NCI-H345 (cell line): ENCODE measurements at regions not wholly inside any gene's neighbourhood (a gene's known extent, or its start where the extent isn't known, plus 50 kb on each side); places are given as distances from the start of the nearest gene placed in this dataset.
A peak's percentile ranks its signal among the peaks of the same experiment; 100 is the strongest.
"Not testable (repeated sequence)": the region's sequence is repeated elsewhere in the genome, so short reads cannot be mapped to it uniquely, and the experiment has no call there.

Source experiments
- DNase-seq: peaks from one replicate; lab custom pipeline; 2025; lab: John Stamatoyannopoulos, UW

DNA sequence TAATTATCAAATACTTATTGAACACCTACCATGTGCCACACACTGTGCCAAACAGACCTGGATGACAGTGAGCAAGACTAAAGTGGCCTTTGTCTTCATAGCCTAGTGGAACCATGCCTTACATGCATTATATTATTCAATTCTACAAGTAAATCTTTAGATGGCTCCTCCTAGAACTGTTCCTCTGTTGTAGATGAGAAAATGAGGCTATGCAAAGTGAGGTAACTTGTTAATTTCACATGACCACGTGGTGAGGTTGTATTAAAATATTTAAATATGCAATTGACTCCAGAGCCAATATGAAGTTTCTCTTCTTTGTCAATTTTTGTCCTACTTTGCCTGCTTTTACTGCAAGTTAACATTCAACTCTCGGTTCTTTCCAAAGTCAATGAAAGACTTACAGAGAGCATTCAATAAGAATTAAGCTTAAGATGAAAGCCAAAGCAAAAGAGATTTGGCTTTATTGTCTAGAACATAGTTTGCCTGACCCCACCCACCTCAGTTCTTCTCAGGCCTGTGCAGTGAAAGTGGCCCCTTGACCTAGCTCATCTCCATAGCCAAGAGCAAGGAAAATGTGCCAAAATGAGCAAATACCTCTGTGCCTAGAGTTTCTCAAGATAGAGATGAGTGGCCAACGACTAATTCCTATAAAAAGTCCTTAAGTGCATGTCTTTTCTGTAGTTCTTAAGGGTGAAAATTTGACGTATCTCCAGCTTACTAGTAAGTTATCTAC is 263.2 kb upstream of the NFIA start:
- DNase-seq, result no peak

DNA sequence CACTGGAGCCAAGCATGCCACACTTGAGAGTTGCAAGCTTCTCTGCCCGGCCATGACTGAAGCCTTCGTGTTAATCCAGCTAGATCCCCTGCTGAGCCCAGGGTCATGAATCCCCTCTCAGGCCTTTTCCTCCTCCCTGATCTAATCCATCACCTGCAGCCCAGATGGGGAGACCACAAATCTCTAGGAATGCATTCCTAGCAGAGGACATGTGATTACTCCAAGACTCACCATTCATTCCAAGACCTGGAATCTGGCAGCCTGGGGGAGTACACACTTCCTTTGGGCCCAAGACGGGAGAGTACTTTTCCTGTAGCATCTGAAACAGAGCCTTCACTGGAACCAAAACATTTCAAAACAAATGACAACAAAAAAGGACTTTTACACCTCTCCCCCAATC is 269.3 kb upstream of the NFIA start:
- no peak for DNase-seq

DNA sequence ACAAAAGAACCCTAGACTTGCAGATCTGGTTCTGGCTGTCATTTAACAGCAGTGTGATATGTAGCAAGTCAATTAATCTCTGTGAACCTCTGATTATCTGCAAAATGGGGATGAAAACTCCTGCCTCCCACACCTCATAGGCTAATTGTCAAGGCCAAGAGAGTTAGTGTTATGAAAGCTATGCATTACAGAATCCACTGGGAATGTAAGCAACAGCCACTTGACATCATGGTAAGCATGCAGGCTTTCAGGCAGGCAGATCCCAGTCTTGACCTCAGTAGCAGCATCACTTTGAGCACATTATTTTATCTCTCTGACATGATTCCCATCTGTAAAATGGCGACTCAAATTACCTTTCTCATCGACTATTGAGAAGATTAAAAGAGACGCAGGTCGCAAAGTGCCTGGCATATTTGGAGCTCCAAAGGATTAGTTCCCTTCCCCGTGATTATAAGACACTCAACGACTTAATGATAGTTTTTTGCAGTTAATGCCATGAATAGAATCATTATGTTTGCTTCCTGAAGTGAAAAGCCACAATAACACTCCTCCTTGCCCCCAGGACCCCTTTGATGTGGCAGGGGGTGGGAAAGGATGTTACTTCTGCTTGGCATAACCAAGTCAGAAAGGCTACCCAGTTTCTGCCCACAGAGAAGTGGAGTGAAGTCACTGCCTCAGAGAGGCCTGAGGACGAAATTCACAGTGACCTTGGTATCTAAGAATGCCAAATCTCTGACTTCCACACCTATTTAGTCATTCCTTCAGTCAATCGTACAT is 273.0 kb upstream of the NFIA start:
- no peak for DNase-seq

DNA sequence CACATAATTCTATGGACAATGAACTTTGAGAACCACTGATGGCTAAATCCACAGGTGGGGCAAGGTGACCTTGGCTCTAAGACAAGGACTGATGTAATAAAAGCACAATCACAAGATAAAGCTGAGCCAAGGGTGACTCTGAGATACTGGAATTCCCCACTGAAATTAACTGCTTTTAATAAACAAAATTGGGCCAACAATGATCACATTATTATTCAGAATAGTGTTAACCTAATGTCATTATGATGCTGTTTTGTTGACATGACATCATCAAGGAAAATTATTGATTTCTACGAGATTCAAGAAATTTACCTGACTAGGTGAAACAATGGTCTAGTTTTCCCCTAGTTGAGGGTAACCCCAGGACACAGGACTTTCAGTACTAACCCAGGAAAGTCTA is 273.7 kb upstream of the NFIA start:
- DNase-seq, result no peak

DNA sequence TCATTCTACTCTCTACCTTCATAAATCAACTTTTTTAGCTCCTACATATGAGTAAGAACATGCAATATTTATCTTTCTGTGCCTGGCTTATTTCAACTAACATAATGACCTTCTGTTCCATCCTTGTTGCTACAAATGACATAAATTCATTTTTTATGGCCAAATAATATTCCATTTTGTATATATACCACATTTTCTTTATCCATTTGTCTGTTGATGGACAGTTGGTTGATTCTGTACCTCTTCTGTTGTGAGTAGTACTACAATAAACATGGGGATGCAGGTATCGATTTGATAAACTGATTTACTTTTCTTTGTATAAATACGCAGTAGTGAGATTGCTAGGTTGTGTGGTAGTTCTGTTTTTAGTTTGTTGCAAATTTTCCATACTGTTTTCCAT is 279.5 kb upstream of the NFIA start:
- no peak for DNase-seq

DNA sequence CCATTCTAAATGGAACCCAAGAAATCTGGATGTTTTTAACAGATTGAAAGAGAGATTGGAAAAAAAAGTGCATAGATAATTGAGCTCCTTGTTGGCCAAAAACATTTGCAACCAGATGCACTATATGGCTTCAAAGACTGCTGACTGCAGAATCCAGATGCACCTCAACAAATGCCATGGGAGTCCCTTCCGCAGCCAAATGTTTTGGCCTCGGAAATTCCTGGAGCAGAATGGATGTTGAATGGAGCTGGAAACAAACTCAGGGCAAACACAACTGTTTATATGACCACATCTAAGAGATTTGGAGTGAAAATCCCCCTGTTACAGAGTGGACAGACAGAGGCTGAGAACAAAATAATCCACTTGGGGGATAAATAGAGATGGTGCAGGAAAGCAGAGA is 285.0 kb upstream of the NFIA start:
- no peak for DNase-seq

DNA sequence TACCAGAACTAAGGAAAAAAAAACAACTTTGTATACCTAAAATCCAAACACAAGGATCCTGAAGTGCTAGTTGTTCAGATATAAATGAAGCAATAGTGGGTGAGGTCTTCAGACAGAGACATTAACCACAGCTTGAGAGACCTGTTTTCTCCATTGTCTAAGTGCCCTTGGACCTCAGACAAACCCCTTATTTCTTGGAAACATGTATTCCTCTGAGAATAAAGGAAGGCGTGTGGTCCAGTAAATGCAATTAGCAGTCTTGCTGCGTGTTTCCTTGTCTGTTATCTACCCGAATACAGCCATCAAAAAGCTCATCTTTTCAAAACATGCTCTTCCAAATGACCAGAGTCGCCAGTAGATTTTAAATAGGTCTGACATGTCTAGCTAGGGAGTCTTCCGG is 291.1 kb upstream of the NFIA start:
- DNase-seq, result no peak

DNA sequence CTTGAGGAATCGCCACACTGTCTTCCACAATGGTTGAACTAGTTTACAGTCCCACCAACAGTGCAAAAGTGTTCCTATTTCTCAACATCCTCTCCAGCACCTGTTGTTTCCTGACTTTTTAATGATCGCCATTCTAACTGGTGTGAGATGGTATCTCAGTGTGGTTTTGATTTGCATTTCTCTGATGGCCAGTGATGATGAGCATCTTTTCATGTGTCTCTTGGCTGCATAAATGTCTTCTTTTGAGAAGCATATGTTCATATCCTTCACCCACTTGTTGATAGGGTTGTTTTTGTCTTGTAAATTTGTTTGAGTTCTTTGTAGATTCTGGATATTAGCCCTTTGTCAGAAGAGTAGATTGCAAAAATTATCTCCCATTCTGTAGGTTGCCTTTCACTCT is 309.3 kb upstream of the NFIA start:
- not testable (repeated sequence) for DNase-seq

DNA sequence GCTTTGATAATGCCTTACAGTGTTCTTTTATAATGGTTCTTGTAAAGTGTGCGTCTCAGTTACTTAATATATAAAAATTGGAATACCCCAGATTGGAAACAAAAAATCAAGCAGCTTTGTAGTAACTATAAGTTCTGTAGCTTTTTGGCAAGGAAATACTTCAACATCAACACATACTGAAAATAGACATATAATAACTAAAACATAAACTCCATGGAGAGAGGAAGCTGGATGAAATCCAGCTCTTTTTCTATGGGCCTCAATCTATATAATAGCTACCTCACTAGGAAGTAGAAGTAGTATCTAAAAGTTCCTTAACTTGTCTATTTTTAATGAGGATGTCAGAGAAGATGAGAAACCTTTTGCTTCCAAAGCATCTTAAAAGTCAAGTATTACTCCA is 313.3 kb upstream of the NFIA start:
- DNase-seq, result no peak

DNA sequence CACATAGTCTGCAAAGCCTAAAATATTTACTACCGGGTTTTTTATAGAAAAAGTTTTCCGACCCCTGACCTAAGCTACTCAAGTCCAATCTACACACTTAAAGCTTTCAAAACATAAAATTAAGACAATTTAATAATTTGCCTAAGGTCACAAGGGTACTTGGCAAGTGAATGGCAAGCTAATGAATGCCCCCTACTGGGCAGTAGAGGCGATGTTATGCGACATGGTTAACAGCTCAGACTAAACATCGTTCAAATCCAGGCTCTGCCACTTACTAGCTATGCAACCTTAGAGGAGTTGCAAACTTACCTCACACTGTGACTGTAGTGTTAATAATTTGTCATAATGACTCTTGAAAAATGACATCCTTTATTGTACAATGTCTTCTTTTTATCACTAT is 317.2 kb upstream of the NFIA start:
- peak; percentile 29 for DNase-seq

DNA sequence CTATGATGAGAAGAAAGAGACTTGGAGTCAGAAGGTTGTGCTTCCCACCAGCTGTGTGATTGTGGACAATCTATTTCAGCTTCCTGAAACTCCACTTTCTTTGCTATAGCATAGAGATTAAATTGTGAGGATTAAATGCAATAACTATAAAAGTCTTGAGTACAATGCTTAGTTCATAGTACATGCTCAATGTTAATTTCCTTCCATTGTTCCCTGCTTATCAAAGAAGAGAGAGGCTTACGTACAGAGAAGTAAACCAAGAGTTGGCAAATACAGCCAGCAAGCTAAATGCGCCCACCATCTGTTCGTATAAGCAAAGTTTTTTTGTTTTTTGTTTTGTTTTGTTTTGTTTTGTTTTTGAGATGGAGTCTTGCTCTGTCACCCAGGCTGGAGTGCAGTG is 317.9 kb upstream of the NFIA start:
- DNase-seq, result no peak

DNA sequence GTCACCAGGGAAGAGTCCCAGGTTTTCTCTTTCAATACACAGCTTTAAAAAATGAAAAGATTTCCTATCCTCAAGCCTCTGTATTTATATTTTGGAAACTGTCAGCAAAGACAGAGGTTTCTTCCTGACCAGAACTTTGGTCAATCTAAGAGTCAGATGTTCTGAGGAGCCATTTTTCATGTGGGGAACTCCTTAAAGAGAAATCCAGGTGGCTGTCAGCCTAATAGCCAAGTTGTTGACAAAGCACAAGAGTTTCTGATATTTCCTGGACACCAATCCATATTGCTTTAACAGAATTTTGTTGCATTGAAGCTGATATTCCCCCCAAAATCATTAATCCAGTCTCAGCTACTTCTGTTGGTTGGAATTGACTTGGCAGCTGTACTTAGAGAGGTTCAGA is 318.6 kb upstream of the NFIA start:
- DNase-seq, result no peak

DNA sequence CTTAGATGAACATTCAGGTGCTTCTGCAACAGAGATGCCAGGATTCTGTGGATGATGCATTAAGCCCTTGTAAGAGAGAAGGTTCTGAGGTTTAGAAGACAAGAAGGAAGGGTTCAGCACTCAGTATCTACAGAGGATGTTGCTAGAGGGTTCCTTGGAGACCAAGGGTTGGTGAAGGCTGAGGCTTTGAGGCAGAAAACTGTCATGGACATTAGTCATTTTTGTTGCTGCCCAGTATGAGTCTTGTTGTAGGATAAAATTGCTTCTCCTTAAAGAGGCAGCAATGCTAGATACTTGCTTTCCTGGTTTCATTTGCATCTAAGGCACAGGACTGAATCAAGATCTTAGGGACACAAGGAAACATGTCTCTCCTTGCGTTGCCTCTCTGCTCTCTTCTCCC is 319.4 kb upstream of the NFIA start:
- no peak for DNase-seq

DNA sequence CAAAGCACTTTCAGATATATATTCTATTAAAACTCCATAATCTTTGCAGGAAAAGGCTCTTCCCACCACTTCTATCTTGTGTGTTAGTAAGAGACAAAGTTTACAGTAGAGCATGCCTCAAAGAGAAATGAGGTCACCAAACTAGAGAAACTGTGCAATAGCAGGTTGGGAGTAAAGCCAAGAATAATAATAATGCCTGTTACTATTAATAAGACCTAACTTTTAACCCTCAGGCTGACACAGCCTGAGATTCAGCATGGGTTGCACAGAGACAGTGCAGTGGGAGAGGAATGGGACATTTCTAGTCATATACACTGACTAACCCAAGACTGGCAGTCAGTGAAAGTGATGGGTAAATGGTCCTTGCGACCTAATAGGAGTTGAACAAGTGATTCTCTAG is 320.2 kb upstream of the NFIA start:
- DNase-seq, result no peak

DNA sequence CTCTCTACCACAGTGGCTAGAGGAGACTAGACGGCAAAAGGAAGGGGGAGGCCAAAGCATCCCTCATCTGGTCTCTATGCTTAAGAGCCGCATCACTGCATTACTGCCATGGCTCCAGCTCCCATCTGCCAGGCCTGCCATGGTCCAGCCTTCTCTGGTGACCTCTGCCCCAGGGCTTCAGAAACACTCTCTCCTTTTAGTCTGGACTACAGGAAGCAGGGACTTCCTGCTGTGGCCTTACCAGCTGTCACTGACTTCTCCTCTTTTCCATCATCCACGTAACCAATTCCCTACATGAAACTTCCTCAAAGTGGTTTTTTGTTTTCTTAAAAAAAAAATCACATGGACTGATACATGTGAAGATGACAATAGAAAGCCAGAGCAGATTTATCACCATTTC is 323.1 kb upstream of the NFIA start:
- no peak for DNase-seq

DNA sequence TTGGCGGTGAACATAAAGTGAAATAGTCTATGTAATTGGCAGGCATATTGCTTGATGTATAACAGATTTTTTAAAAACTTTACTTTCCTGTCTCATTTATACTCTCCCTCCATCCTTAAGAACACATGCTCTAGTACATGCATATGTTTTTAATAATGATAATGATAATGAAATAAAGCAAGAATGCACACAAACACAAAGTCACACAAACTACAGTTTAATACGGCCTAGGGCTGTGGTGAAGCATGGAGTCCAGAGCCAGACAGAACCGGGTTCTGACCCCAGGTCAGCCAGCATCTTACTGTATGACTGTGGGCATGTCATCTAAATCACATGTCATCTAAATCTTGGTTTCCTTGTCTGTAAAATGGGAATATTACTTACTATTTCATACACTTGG is 324.9 kb upstream of the NFIA start:
- no peak for DNase-seq

DNA sequence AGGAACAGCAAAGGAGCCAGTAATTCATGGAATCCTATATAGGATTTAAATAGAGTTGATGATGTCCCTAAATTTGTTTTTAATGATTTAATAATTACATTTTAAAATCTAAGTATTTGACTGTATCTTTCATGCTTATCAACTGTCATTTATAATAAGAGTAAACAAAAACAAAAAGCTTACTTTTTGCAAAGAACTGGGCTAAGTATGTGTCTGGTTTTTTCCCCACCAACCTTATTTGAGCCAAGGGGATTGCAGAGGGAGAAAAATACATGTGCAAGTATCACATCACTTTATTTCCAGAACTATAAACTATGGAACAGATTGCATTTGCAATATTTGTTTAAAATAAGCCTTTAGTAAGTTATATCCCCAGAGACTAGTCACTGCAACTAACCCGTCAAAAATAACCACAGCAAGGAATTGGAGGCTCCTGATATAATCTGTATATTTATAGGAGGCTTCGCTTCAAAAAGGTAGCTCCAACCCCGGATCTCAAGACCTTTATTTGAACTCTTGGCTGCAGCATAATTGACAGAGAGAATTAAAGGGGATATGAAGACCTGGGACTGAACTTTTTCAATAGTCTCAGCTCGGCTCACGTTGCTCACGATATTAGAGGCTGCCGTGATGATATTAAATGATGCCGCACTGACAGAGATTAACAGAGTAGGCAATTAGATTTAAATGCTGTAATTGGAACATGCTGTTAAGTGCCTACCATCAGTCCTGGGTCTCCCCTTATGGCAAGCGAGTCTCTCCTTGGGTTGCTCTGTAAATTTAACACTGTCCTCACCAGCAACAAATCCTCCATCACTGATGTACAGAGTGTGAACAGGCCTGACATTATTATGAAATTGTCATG is 329.1 kb upstream of the NFIA start:
- no peak for DNase-seq

DNA sequence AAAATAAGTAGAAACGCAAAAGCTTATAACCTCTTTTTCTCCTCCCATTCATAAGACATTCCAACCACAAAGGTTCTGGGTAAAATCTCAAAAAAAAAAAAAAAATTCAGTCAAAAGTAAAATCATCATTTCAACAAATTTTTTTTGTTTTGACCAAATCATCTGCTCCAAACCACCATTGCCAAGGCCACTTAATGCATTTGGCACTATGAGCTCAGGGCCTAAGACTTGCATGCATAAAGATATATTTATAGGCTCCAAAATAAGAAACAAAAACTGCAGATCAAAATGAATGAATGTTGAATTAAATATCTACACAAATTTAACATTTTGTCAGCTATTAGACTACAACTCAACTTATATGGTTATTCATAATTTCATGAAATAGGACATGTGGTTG is 331.1 kb upstream of the NFIA start:
- no peak for DNase-seq

DNA sequence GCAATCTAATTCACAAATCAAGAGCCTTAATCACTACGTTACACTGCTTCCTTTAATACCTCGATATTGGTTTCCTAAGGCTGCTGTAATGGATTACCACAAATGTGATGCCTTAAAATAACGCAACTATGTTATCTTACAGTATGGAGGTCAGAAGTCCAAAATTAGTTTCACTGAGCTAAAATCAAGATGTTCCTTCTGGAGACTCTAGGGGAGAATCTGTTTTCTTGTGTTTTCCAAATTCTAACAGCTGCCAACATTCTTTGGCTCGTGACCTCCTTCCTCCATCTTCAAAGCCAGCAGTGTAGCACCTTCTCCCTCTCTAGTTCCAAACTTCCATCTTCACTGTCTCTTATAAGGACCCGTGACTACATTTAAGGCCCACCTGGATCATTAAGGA is 335.0 kb upstream of the NFIA start:
- no peak for DNase-seq

DNA sequence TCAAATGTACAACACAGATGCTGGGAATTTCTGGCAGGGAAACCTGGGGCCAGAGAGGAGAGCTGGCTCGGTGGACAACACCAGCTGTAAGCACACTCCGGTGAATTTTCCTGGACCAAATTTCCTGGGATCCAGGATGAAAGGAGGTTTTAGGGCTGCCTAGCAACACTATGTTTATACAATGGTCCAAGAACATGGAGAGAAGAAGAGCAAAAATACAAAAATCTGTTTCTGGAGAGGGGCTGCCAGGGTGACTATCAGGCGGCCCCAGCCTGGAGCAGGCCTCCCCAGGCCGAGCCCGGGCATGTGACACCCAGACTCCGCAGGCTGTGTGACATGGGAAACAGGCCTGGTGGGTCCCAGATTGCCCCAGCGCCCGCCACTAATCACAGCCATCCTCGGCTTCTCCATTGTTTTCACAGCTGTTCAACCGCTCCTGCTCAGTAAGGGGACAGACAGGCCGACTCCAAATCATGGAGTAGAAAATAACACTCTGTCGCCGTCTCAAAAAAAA is 336.0 kb upstream of the NFIA start:
- DNase-seq, result peak; percentile 9

DNA sequence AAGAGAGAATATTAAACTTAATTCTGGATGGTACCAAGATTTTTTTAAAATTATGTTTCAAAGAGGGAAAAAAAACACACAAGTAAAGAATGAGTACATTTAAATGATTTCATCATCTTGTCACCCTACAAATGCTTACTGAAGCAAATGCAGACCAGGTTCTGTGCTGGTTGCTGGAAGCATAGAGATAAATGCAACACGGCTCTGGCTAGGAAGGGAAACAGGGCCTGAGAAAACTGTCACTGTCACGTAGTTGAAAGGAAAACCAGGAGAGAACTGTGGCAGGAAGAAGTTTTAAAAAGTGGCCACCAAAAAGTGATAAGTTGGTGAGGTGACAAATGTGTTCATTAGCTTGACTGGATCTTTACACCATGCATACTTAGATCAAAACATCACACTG is 336.9 kb upstream of the NFIA start:
- no peak for DNase-seq

DNA sequence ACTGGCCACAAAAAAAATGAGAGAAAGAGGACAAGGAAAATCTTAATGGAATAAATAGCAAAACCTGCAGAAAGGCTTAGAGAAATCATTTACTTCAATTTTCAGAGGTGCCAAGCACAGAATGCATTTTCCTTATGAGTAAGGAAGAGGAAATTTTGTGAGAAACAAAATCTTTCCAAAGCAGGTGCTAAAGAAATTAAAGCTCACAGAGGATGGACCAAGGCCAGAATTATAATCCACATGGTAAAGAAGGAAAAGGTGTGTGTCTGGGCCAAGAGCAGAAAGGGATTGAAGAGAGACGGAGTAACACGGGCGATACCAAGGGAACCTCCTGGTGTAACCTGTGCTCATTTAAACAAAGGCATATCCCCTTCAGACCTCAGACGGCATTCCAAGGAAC is 340.0 kb upstream of the NFIA start:
- DNase-seq, result no peak

DNA sequence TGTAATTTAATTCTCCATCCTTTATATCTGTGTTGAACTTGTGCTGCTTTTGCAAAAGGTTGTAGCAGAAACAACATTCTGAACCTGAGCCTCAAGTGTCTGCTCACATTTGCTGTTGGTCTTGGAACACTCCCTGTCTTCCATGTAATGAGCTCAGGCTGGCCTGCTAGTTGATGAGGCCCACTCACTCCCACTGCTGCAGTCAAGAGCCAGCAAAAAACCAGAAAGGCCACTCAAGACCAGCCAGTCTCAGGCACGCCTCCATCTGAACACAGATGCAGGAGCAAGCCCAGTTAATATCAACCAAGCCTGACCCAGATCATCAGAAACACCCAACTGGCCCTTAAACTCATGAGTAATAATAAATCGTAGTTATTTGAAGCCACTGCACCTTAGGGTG is 342.2 kb upstream of the NFIA start:
- DNase-seq, result no peak
